IMR-90 (cell line): ENCODE measurements at regions not wholly inside any gene's neighbourhood (a gene's known extent, or its start where the extent isn't known, plus 50 kb on each side); places are given as distances from the start of the nearest gene placed in this dataset.
A peak's percentile ranks its signal among the peaks of the same experiment; 100 is the strongest.

Experiments used
- ATAC-seq: fragments of 200-7000 bp; cut with Tn5 transposase; 2 replicates; pipeline ENCODE4 v1.9.1; 2020; ENCODE audit warnings: low read depth, mild to moderate bottlenecking, moderate library complexity
- BruUV-seq: library from RNA; stranded (reverse); fragments of 400-500 nt; replicated peaks from 2 replicates; lab custom pipeline; 2021; lab: Mats Ljungman, UMichigan
- CTCF ChIA-PET: fragments of 300-600 bp; formaldehyde crosslinking; extraction: SDS; loops from one replicate; lab custom pipeline; 2021; ENCODE audit warnings: antibody characterized with exemption; lab: Yijun Ruan, JAX
- POLR2A ChIA-PET: fragments of 300-600 bp; sonication (Branson Sonifier 250); formaldehyde crosslinking; loops from one replicate; lab custom pipeline; 2022; ENCODE audit warnings: antibody characterized with exemption; ENCODE audit not compliant: unreplicated experiment; lab: Charles Lee
- DNase-seq: peaks from one replicate; pipeline ENCODE4 v3.0.0; 2013
- H2AFZ ChIP-seq: replicated peaks from 2 replicates; pipeline ENCODE3; 2013; ENCODE audit warnings: low read length, mild to moderate bottlenecking; ENCODE audit not compliant: poor library complexity
- H2AK5ac ChIP-seq: 2 replicates; pipeline ENCODE4 v1.6.1; 2013; ENCODE audit warnings: low read depth, low read length, inconsistent platforms
- H2AK9ac ChIP-seq: replicated peaks from 2 replicates; pipeline ENCODE3; 2013; ENCODE audit warnings: mild to moderate bottlenecking, low read depth, low read length, moderate library complexity; ENCODE audit not compliant: poor library complexity
- H2BK120ac ChIP-seq: 2 replicates; pipeline ENCODE4 v1.6.1; 2013; ENCODE audit warnings: low read depth, low read length, inconsistent platforms
- H2BK15ac ChIP-seq: 3 replicates; pipeline ENCODE4 v1.6.1; 2013; ENCODE audit warnings: low read depth, low read length, inconsistent platforms
- H2BK20ac ChIP-seq: 2 replicates; pipeline ENCODE4 v1.6.1; 2013; ENCODE audit warnings: low read depth, mild to moderate bottlenecking, inconsistent platforms, low read length, moderate library complexity
- H2BK5ac ChIP-seq: 2 replicates; pipeline ENCODE4 v1.6.1; 2013; ENCODE audit warnings: mild to moderate bottlenecking, low read depth, low read length, inconsistent platforms; ENCODE audit not compliant: poor library complexity, severe bottlenecking
- H3K14ac ChIP-seq: replicated peaks from 2 replicates; pipeline ENCODE4 v1.6.1; 2013; ENCODE audit warnings: low read depth, low read length, inconsistent platforms
- H3K18ac ChIP-seq: 2 replicates; pipeline ENCODE4 v1.6.1; 2013; ENCODE audit warnings: low read depth, low read length, control low read depth
- H3K23ac ChIP-seq: 2 replicates; pipeline ENCODE4 v1.6.1; 2013; ENCODE audit warnings: low read depth, low read length, inconsistent platforms
- H3K27ac ChIP-seq: 2 replicates; pipeline ENCODE4 v1.5.1; 2013; ENCODE audit warnings: mild to moderate bottlenecking, control low read depth, low read length; ENCODE audit not compliant: insufficient read depth
- H3K27me3 ChIP-seq: 2 replicates; pipeline ENCODE4 v1.6.1; 2013; ENCODE audit warnings: low read length; ENCODE audit not compliant: control insufficient read depth, insufficient read depth
- H3K36me3 ChIP-seq: 2 replicates; pipeline ENCODE4 v1.6.1; 2013; ENCODE audit warnings: low read length, mixed read lengths; ENCODE audit not compliant: control insufficient read depth, insufficient read depth
- H3K4ac ChIP-seq: 2 replicates; pipeline ENCODE4 v1.6.1; 2013; ENCODE audit warnings: low read depth, low read length, inconsistent platforms
- H3K4me1 ChIP-seq: 2 replicates; pipeline ENCODE4 v1.6.1; 2013; ENCODE audit warnings: low read length, mixed read lengths; ENCODE audit not compliant: control insufficient read depth, insufficient read depth
- H3K4me2 ChIP-seq: 2 replicates; pipeline ENCODE4 v1.6.1; 2013; ENCODE audit warnings: low read depth, mild to moderate bottlenecking, control low read depth, low read length, moderate library complexity
- H3K4me3 ChIP-seq: 2 replicates; pipeline ENCODE4 v1.5.1; 2013; ENCODE audit warnings: low read depth, mild to moderate bottlenecking, control low read depth, low read length, moderate library complexity; ENCODE audit not compliant: insufficient read depth
- H3K56ac ChIP-seq: 2 replicates; pipeline ENCODE4 v1.6.1; 2013; ENCODE audit warnings: low read length, inconsistent platforms; ENCODE audit not compliant: insufficient read depth; ENCODE audit errors: extremely low read depth
- H3K79me1 ChIP-seq, 2 experiments: 2 replicates each; pipeline ENCODE4 v1.6.1; 2013; ENCODE audit warnings: low read length in 2 of 2, inconsistent platforms in 1 of 2, low read depth in 1 of 2
- H3K9ac ChIP-seq: 2 replicates; pipeline ENCODE4 v1.6.1; 2013; ENCODE audit warnings: low read depth, low read length, control low read depth
- H3K9me1 ChIP-seq: 2 replicates; pipeline ENCODE4 v1.6.1; 2013; ENCODE audit warnings: low read length, inconsistent platforms; ENCODE audit not compliant: insufficient read depth
- H3K9me3 ChIP-seq: 2 replicates; pipeline ENCODE4 v1.6.1; 2013; ENCODE audit warnings: low read length; ENCODE audit not compliant: control insufficient read depth, insufficient read depth
- H4K20me1 ChIP-seq: 2 replicates; pipeline ENCODE4 v1.6.1; 2013; ENCODE audit warnings: low read length, inconsistent platforms; ENCODE audit not compliant: insufficient read depth
- H4K5ac ChIP-seq: 2 replicates; pipeline ENCODE4 v1.6.1; 2013; ENCODE audit warnings: mild to moderate bottlenecking, low read depth, low read length, control low read depth
- H4K8ac ChIP-seq, 2 experiments: 2 replicates each; pipeline ENCODE4 v1.6.1; 2013; ENCODE audit warnings: low read depth in 2 of 2, low read length in 2 of 2, control low read depth in 1 of 2, inconsistent platforms in 1 of 2
- H4K91ac ChIP-seq: 2 replicates; pipeline ENCODE4 v1.6.1; 2013; ENCODE audit warnings: low read depth, low read length, inconsistent platforms; ENCODE audit not compliant: insufficient read depth
- BHLHE40 ChIP-seq: fragments of 150-350 bp; IDR thresholded peaks from 2 replicates; pipeline ENCODE4 v1.6.1; 2016; ENCODE audit warnings: mild to moderate bottlenecking, low read depth, low read length
- CEBPB ChIP-seq: IDR thresholded peaks from 2 replicates; pipeline ENCODE4 v1.6.1; 2012; ENCODE audit warnings: low read depth, low read length, improper control_type of control experiment
- CHD1 ChIP-seq: IDR thresholded peaks from 2 replicates; pipeline ENCODE4 v1.6.1; 2012; ENCODE audit warnings: low read depth, low read length, improper control_type of control experiment
- FOS ChIP-seq: fragments of 150-350 bp; IDR thresholded peaks from 2 replicates; pipeline ENCODE4 v1.6.1; 2016; ENCODE audit warnings: low read depth, low read length
- MAFK ChIP-seq: IDR thresholded peaks from 2 replicates; pipeline ENCODE4 v1.6.1; 2012; ENCODE audit warnings: low read depth, low read length, improper control_type of control experiment
- MAZ ChIP-seq: IDR thresholded peaks from 2 replicates; pipeline ENCODE4 v1.6.1; 2012; ENCODE audit warnings: low read depth, mild to moderate bottlenecking, low read length, improper control_type of control experiment, moderate library complexity, borderline replicate concordance
- MXI1 ChIP-seq: IDR thresholded peaks from 2 replicates; pipeline ENCODE4 v1.6.1; 2012; ENCODE audit warnings: low read depth, mild to moderate bottlenecking, low read length, moderate library complexity, borderline replicate concordance
- NFE2L2 ChIP-seq: fragments of 150-350 bp; IDR thresholded peaks from 2 replicates; pipeline ENCODE4 v1.6.1; 2016; ENCODE audit warnings: low read depth, mild to moderate bottlenecking, low read length
- POLR2A ChIP-seq: IDR thresholded peaks from 2 replicates; pipeline ENCODE4 v1.6.1; 2012; ENCODE audit warnings: mild to moderate bottlenecking, low read depth, low read length
- RAD21 ChIP-seq: IDR thresholded peaks from 2 replicates; pipeline ENCODE4 v1.6.1; 2012; ENCODE audit warnings: low read length, improper control_type of control experiment
- RCOR1 ChIP-seq: IDR thresholded peaks from 2 replicates; pipeline ENCODE4 v1.6.1; 2012; ENCODE audit warnings: mild to moderate bottlenecking, low read length, improper control_type of control experiment; ENCODE audit not compliant: insufficient replicate concordance
- RFX5 ChIP-seq: IDR thresholded peaks from 2 replicates; pipeline ENCODE4 v1.8.0; 2012; ENCODE audit warnings: low read depth, mild to moderate bottlenecking, low read length, moderate library complexity
- SMC3 ChIP-seq: fragments of 150-350 bp; IDR thresholded peaks from 2 replicates; pipeline ENCODE4 v1.6.1; 2016; ENCODE audit warnings: low read depth, mild to moderate bottlenecking, antibody characterized with exemption, low read length, moderate library complexity
- WGBS, 2 experiments: methylation state at CpG; one replicate each; pipeline versions ENCODE4 v1.1.5 to v1.1.7; 2013; ENCODE audit warnings: missing lambda C conversion rate in 2 of 2; ENCODE audit not compliant: insufficient read length in 1 of 2; ENCODE audit errors: extremely low coverage in 2 of 2; 5-methylcytosine and 5-hydroxymethylcytosine counted together
- dilution Hi-C: fragments of 300-500 bp; cut with HindIII; formaldehyde crosslinking; loops from one replicate; pipeline ENCODE4 v1.14.3; 2018; ENCODE audit warnings: low sequenced_read_pairs; ENCODE audit not compliant: unreplicated experiment
- in situ Hi-C: fragments of 300-500 bp; cut with MboI; formaldehyde crosslinking; loops from 3 replicates; pipeline ENCODE4 v1.14.3; 2019; ENCODE audit warnings: low sequenced_read_pairs, inconsistent platforms, mixed read lengths
- intact Hi-C: fragments of 100-400 bp; cut with micrococcal nuclease; formaldehyde crosslinking; loops from 2 replicates; pipeline ENCODE4 v1.10.0; 2022
- TF ChIP-seq, protein P1 (sequence below): fragments of 150-350 bp; IDR thresholded peaks from 2 replicates; pipeline ENCODE4 v1.6.1; 2017; ENCODE audit warnings: mild to moderate bottlenecking, antibody characterized with exemption, low read length, low read depth
- TF ChIP-seq, protein P2 (sequence below): conservative IDR thresholded peaks from 2 replicates; pipeline ENCODE4 v1.5.1; 2012; ENCODE audit warnings: mild to moderate bottlenecking, low read depth, low read length, improper control_type of control experiment
- TF ChIP-seq, protein P3 (sequence below): fragments of 150-350 bp; IDR thresholded peaks from 2 replicates; pipeline ENCODE4 v1.6.1; 2016; ENCODE audit warnings: low read depth, mild to moderate bottlenecking, low read length, moderate library complexity, borderline replicate concordance

DNA sequence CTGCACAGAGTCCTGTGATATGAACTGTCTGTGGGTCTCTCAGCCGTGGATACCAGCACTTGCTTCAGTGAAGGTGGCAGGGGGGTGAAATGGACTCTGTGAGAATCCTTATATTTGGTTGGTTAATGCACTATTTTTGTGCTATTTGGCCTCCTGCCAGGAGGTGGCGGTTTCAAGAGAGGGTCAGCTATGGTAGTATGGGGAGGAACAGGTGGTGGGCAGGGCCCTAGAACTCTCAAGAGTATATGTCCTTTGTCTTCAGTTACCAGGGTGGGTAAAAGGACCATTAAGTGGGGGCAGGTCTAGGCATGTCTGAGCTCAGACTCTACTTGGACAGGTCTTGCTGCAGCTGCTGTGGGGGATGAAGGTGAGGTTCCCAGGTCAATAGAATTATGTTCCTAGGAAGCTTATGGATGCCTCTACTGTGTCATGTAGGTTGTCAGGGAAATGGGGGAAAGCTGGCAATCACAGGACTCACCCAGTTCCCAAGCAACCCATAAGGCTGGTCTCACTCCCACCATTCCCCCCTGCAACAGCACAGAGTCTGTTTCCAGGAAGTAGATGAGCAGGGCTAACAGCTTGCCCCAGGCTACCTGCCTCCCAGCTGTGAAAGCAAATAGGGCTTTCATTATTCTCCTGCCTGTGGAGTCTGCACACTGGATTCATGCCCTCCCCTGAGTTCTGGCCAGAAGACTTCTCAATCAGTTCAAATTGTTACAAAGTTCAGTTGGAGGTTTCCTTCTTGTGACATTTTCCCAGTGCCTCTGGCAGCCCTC, 56.8 kb upstream of the PHIP start:
- H3K18ac ChIP-seq: no peak overlapping the region
- no peak overlapping the region for H2BK20ac ChIP-seq
- no peak overlapping the region for H3K23ac ChIP-seq
- H3K4me1 ChIP-seq: no peaks in the 10 kb centered on the region
- H4K91ac ChIP-seq: no peak overlapping the region
- no peaks in the 10 kb centered on the region for H3K79me1 ChIP-seq
- in situ Hi-C loops (no loop called here), dilution Hi-C loops (no loop called here), intact Hi-C loops (no loop called here)
- H3K27me3 ChIP-seq: no peaks in the 10 kb centered on the region
- CTCF ChIA-PET: no interaction called here
- H2BK15ac ChIP-seq: no peak overlapping the region
- no peak for ATAC-seq
- no peak overlapping the region for H3K27ac ChIP-seq
- POLR2A ChIA-PET: no interaction called here
- H3K9me1 ChIP-seq: no peaks in the 10 kb centered on the region
- H3K36me3 ChIP-seq: no peaks in the 10 kb centered on the region
- H3K4ac ChIP-seq: no peak overlapping the region
- no peak overlapping the region for H2AK9ac ChIP-seq
- H2BK120ac ChIP-seq: no peak overlapping the region
- no peaks in the 10 kb centered on the region for H4K20me1 ChIP-seq
- no TSS peak for BruUV-seq
- H2AK5ac ChIP-seq: no peak overlapping the region
- no CpG with 5 or more reads among the region's 2 CpGs for WGBS, 2 experiments
- H3K9ac ChIP-seq: no peak overlapping the region
- H4K8ac ChIP-seq: no peak overlapping the region
- peak overlapping the region; percentile 41 for H2AFZ ChIP-seq
- H2BK5ac ChIP-seq: no peak overlapping the region
- H4K5ac ChIP-seq: no peak overlapping the region
- no peak for DNase-seq
- H3K56ac ChIP-seq: no peak overlapping the region
- no peak overlapping the region for H3K4me3 ChIP-seq
- TF ChIP-seq CHD1 (no peak), MAFK (no peak), MAZ (no peak), RFX5 (no peak), SMC3 (no peak), MXI1 (no peak), RAD21 (no peak), CEBPB (no peak), RCOR1 (no peak), NFE2L2 (no peak), FOS (no peak), POLR2A (no peak), BHLHE40 (no peak)
- TF ChIP-seq, protein P1, sequence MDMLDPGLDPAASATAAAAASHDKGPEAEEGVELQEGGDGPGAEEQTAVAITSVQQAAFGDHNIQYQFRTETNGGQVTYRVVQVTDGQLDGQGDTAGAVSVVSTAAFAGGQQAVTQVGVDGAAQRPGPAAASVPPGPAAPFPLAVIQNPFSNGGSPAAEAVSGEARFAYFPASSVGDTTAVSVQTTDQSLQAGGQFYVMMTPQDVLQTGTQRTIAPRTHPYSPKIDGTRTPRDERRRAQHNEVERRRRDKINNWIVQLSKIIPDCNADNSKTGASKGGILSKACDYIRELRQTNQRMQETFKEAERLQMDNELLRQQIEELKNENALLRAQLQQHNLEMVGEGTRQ: no peak
- TF ChIP-seq, protein P2, sequence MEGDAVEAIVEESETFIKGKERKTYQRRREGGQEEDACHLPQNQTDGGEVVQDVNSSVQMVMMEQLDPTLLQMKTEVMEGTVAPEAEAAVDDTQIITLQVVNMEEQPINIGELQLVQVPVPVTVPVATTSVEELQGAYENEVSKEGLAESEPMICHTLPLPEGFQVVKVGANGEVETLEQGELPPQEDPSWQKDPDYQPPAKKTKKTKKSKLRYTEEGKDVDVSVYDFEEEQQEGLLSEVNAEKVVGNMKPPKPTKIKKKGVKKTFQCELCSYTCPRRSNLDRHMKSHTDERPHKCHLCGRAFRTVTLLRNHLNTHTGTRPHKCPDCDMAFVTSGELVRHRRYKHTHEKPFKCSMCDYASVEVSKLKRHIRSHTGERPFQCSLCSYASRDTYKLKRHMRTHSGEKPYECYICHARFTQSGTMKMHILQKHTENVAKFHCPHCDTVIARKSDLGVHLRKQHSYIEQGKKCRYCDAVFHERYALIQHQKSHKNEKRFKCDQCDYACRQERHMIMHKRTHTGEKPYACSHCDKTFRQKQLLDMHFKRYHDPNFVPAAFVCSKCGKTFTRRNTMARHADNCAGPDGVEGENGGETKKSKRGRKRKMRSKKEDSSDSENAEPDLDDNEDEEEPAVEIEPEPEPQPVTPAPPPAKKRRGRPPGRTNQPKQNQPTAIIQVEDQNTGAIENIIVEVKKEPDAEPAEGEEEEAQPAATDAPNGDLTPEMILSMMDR: no peak
- TF ChIP-seq, protein P3, sequence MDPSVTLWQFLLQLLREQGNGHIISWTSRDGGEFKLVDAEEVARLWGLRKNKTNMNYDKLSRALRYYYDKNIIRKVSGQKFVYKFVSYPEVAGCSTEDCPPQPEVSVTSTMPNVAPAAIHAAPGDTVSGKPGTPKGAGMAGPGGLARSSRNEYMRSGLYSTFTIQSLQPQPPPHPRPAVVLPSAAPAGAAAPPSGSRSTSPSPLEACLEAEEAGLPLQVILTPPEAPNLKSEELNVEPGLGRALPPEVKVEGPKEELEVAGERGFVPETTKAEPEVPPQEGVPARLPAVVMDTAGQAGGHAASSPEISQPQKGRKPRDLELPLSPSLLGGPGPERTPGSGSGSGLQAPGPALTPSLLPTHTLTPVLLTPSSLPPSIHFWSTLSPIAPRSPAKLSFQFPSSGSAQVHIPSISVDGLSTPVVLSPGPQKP: no peak
- no peak overlapping the region for H3K14ac ChIP-seq
- peaks cover 5% of the 10 kb centered on the region; the same call in 1 of the 2 replicates for H3K9me3 ChIP-seq
- H3K4me2 ChIP-seq: no peak overlapping the region
